MG63 (cell line): ENCODE measurements at regions not wholly inside any gene's neighbourhood (a gene's known extent, or its start where the extent isn't known, plus 50 kb on each side); places are given as distances from the start of the nearest gene placed in this dataset.
"Not testable (repeated sequence)": the region's sequence is repeated elsewhere in the genome, so short reads cannot be mapped to it uniquely, and the experiment has no call there.

ENCODE experiments used
- DNase-seq: peaks from one replicate; pipeline ENCODE4 v3.0.0-alpha.2; 2020
- H3K27me3 ChIP-seq: fragments of 250-450 bp; sonication (Bioruptor Pico); 2 replicates; pipeline ENCODE4 v1.5.1; 2020; ENCODE audit warnings: mild to moderate bottlenecking, moderate library complexity
- H3K36me3 ChIP-seq: fragments of 250-450 bp; sonication (Bioruptor Pico); 2 replicates; pipeline ENCODE4 v1.5.1; 2020; ENCODE audit warnings: mild to moderate bottlenecking, moderate library complexity
- H3K4me3 ChIP-seq: fragments of 250-450 bp; sonication (Bioruptor Pico); 2 replicates; pipeline ENCODE4 v1.5.1; 2020; ENCODE audit warnings: mild to moderate bottlenecking, moderate library complexity
- H3K9me3 ChIP-seq: fragments of 250-450 bp; sonication (Bioruptor Pico); 2 replicates; pipeline ENCODE4 v1.5.1; 2020; ENCODE audit warnings: mild to moderate bottlenecking, moderate library complexity

GRCh38 chr1:78203410-78203982 is 157.7 kb downstream of the GIPC2 start:
- DNase-seq, H3K36me3 ChIP-seq, H3K27me3 ChIP-seq, H3K9me3 ChIP-seq, H3K4me3 ChIP-seq: not testable (repeated sequence)

GRCh38 chr1:78210175-78210574 is 164.4 kb downstream of the GIPC2 start:
- no peaks in the 10 kb centered on the region for H3K36me3 ChIP-seq
- no peak for DNase-seq
- H3K4me3 ChIP-seq: no peak overlapping the region
- peaks cover 6% of the 10 kb centered on the region for H3K9me3 ChIP-seq
- H3K27me3 ChIP-seq: no peaks in the 10 kb centered on the region

GRCh38 chr1:78211483-78212092 is 165.8 kb downstream of the GIPC2 start:
- Histone ChIP-seq H3K27me3 (no peaks in the 10 kb centered on the region), H3K9me3 (peaks cover 6% of the 10 kb centered on the region), H3K36me3 (no peaks in the 10 kb centered on the region), H3K4me3 (no peak overlapping the region)
- no peak for DNase-seq

- Histone ChIP-seq H3K36me3 (no peaks in the 10 kb centered on the region), H3K4me3 (no peak overlapping the region), H3K27me3 (no peaks in the 10 kb centered on the region), H3K9me3 (peaks cover 6% of the 10 kb centered on the region)
- DNase-seq: no peak
Measured at GRCh38 chr1:78214334-78214733, 168.6 kb downstream of the GIPC2 start.

GRCh38 chr1:78222225-78222959 is 176.6 kb downstream of the GIPC2 start:
- H3K4me3 ChIP-seq: no peak overlapping the region
- H3K27me3 ChIP-seq: no peaks in the 10 kb centered on the region
- no peaks in the 10 kb centered on the region for H3K36me3 ChIP-seq
- no peak for DNase-seq
- no peaks in the 10 kb centered on the region; the same call in none of the 2 replicates for H3K9me3 ChIP-seq

- H3K9me3 ChIP-seq: no peaks in the 10 kb centered on the region; the same call in none of the 2 replicates
- H3K27me3 ChIP-seq: no peaks in the 10 kb centered on the region
- no peaks in the 10 kb centered on the region for H3K36me3 ChIP-seq
- no peak for DNase-seq
- no peak overlapping the region for H3K4me3 ChIP-seq
Measured at GRCh38 chr1:78222960-78223358, 177.2 kb downstream of the GIPC2 start.

- Histone ChIP-seq H3K36me3 (no peaks in the 10 kb centered on the region), H3K4me3 (no peak overlapping the region), H3K27me3 (no peaks in the 10 kb centered on the region), H3K9me3 (no peaks in the 10 kb centered on the region; the same call in 1 of the 2 replicates)
- DNase-seq: peak; percentile 47
Measured at GRCh38 chr1:78223417-78224215, 177.8 kb downstream of the GIPC2 start.

DNA sequence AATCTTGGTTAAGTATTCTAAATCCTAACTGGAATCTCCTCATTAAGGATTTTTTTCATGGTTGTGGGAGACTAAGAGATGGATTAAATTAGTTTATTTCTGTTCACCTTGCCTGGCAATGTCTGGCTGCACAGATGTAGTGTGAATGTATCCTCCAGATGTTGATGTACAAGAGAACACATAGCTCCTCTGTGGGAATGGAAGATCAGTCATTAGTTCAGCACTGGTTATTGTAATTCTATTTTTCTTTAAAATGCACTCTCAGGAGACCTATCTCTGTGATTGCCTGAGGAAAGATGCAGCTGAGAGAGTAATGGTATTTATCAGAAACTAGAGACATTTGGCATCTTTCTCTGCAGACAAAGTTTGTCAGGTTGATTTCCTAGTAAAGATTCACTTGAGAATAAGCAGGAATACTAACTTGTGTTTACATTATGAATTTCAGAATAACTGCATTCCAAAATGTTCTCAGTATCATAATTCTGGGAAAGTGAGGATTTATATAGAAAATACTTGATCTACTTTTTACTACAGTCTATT is 178.6 kb downstream of the GIPC2 start:
- no peaks in the 10 kb centered on the region; the same call in 1 of the 2 replicates for H3K9me3 ChIP-seq
- no peaks in the 10 kb centered on the region for H3K27me3 ChIP-seq
- DNase-seq: no peak
- no peaks in the 10 kb centered on the region for H3K36me3 ChIP-seq
- no peak overlapping the region for H3K4me3 ChIP-seq

- H3K9me3 ChIP-seq: no peaks in the 10 kb centered on the region
- no peaks in the 10 kb centered on the region for H3K27me3 ChIP-seq
- H3K4me3 ChIP-seq: no peak overlapping the region
- H3K36me3 ChIP-seq: no peaks in the 10 kb centered on the region
- peak; percentile 26 for DNase-seq
Measured at GRCh38 chr1:78224861-78225552, 179.2 kb downstream of the GIPC2 start.

- no peak overlapping the region for H3K4me3 ChIP-seq
- H3K36me3 ChIP-seq: no peaks in the 10 kb centered on the region
- H3K27me3 ChIP-seq: no peaks in the 10 kb centered on the region
- no peaks in the 10 kb centered on the region for H3K9me3 ChIP-seq
- no peak for DNase-seq
Measured at GRCh38 chr1:78226784-78227183, 181.0 kb downstream of the GIPC2 start.

DNA sequence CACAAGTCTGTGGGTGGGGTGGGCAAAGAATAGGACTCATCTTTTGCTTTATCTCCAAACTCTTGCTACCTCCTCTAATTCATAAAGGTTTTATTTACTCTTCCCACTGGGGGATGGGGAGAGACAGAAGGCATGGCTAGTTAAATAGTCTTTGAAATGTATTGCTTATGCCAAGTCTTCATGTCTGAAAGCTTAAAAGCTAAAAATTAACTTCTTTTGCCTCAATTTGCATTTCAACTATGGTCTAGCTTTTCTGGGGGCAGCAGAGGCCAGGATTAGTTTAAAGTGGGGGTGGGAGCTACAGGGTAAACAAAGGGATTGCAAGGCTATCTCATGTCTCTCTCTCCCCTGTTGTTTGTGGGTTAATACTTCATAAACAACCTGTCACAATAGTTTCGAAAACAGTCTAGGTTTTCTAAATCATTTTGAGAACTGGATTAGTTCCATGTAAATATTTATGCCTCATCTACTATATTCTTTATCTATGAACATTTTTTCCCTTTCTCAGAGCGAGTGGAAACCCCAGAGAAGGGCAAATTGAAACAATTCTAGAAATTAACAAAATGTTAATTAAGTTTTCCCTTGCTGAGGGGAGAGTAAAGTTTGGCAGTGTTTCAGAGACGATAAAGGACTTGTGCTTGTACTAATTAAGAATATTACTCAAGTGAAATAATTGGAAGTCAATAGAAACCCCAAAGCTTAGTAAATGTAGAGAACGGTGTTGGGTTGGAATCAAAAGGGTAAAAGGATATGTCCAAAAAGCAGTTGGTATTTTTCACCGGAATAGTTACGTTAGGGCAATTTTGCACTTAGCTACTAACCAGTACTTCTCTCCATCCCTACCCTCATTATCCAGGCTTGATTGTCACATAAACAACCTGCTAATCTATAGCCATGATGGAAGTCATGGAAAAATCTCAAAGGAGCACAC is 182.2 kb downstream of the GIPC2 start:
- Histone ChIP-seq H3K27me3 (no peaks in the 10 kb centered on the region), H3K9me3 (no peaks in the 10 kb centered on the region), H3K36me3 (no peaks in the 10 kb centered on the region), H3K4me3 (no peak overlapping the region)
- no peak for DNase-seq

GRCh38 chr1:78229344-78229743 is 183.6 kb downstream of the GIPC2 start:
- no peaks in the 10 kb centered on the region for H3K27me3 ChIP-seq
- DNase-seq: peak; percentile 53
- no peaks in the 10 kb centered on the region for H3K9me3 ChIP-seq
- H3K36me3 ChIP-seq: no peaks in the 10 kb centered on the region
- no peak overlapping the region for H3K4me3 ChIP-seq

DNA sequence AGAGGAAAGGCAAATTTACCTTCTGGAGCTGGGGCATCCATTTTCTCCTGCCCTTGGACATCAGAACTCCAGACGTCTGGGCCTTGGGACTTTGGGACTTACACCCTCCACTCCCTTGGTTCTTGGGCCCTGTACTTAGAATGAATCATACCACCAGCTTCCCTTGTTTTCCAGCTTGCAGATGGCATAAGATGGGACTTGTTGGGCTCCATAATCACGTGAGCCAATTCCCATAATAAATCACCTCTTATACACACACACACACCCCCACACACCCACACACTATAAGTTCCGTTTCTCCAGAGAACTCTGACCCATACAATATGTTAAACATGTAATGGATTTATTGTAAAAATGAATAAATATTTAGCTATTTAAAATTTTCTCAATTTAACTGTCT is 185.7 kb downstream of the GIPC2 start:
- no peaks in the 10 kb centered on the region for H3K9me3 ChIP-seq
- no peaks in the 10 kb centered on the region for H3K36me3 ChIP-seq
- DNase-seq: no peak
- H3K4me3 ChIP-seq: no peak overlapping the region
- H3K27me3 ChIP-seq: no peaks in the 10 kb centered on the region

DNA sequence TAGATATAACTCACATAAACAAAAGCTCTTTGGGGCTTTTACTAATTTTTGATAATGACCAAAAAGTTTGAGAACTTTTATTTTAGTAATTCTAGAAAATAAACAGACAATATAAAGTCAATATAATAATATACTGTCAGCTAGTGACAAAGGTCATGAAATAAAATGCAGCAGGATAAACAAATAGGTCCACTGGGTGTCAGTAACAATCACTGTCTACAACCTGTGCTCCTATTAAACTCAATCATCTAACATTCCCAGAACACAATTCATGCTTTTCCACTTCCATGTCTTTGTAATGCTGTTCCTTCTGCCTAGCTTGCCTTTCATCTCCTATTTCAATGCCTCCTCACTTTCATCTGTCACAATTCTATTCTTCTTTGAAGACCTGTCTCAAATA is 186.1 kb downstream of the GIPC2 start:
- DNase-seq: no peak
- Histone ChIP-seq H3K27me3 (no peaks in the 10 kb centered on the region), H3K36me3 (no peaks in the 10 kb centered on the region), H3K9me3 (no peaks in the 10 kb centered on the region), H3K4me3 (no peak overlapping the region)

DNA sequence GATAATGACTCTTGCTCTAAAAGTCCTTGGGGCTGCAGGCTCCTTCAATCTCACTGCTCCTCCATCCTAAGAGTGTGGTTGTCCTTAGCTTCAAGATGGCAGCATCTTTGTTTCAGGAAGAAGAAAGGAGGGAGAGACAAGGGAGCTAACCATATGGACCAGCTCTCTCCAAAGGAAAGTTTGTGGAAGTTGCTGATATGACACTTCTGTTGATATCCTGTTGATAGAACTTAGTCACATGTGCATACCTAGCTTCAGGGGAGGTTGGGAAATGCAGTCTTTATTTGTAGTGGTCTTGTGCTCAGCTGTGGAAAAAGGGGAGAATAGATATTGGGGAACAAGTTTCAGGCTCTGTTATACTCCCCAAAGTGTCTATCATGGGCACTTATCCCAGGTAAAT is 186.9 kb downstream of the GIPC2 start:
- Histone ChIP-seq H3K4me3 (no peak overlapping the region), H3K27me3 (no peaks in the 10 kb centered on the region), H3K9me3 (no peaks in the 10 kb centered on the region), H3K36me3 (no peaks in the 10 kb centered on the region)
- no peak for DNase-seq
